Common myeloid progenitor, CD34-positive (primary cell): ENCODE measurements at regions not wholly inside any gene's neighbourhood (a gene's known extent, or its start where the extent isn't known, plus 50 kb on each side); places are given as distances from the start of the nearest gene placed in this dataset.

Experiments used
- CTCF ChIA-PET: fragments of 350-600 bp; sonication (Branson Sonifier 250); formaldehyde crosslinking; loops from one replicate; lab custom pipeline; 2021; ENCODE audit warnings: antibody characterized with exemption; lab: Charles Lee
- POLR2A ChIA-PET: fragments of 350-600 bp; sonication (Branson Sonifier 250); formaldehyde crosslinking; loops from one replicate; lab custom pipeline; 2021; ENCODE audit warnings: antibody characterized with exemption; lab: Charles Lee
- DNase-seq, 3 donors: peaks; one replicate each; pipeline versions ENCODE4 v3.0.0 to v3.0.0-alpha.2; 2013
- H3K27ac ChIP-seq, 2 experiments: 1 replicate in 1 of 2; 2 replicates in 1 of 2; pipeline ENCODE4 v1.7.0; 2013; ENCODE audit warnings: inconsistent platforms in 2 of 2, low read length in 2 of 2, mild to moderate bottlenecking in 2 of 2, low read depth in 1 of 2, moderate library complexity in 1 of 2; ENCODE audit not compliant: severe bottlenecking in 2 of 2, insufficient read depth in 1 of 2, poor library complexity in 1 of 2
- H3K27me3 ChIP-seq, 5 experiments: replicated peaks in 2 of 5; 1 replicate in 3 of 5; 2 replicates in 2 of 5; pipeline versions ENCODE4 v1.6.1 to v1.7.0; 2013; ENCODE audit warnings: low read length in 4 of 5, mild to moderate bottlenecking in 2 of 5, moderate library complexity in 2 of 5, inconsistent platforms in 1 of 5; ENCODE audit not compliant: insufficient read depth in 5 of 5, control insufficient read depth in 4 of 5
- H3K36me3 ChIP-seq, 4 experiments: 1 replicate in 2 of 4; 2 replicates in 2 of 4; pipeline versions ENCODE4 v1.6.1 to v1.7.0; 2013; ENCODE audit warnings: low read length in 3 of 4, control low read depth in 1 of 4, mild to moderate bottlenecking in 1 of 4; ENCODE audit not compliant: control insufficient read depth in 4 of 4, insufficient read depth in 4 of 4
- H3K4me1 ChIP-seq, 4 experiments: 1 replicate in 3 of 4; 2 replicates in 1 of 4; pipeline versions ENCODE4 v1.6.1 to v1.7.1; 2013; ENCODE audit warnings: low read length in 3 of 4, mild to moderate bottlenecking in 3 of 4, control low read depth in 1 of 4, inconsistent platforms in 1 of 4, moderate library complexity in 1 of 4; ENCODE audit not compliant: control insufficient read depth in 4 of 4, insufficient read depth in 4 of 4; ENCODE audit errors: control extremely low read depth in 1 of 4
- H3K4me3 ChIP-seq, 7 experiments: 1 replicate in 4 of 7; 2 replicates in 3 of 7; pipeline versions ENCODE4 v1.5.1 to v1.7.0; 2013; ENCODE audit warnings: mild to moderate bottlenecking in 7 of 7, low read length in 6 of 7, moderate library complexity in 6 of 7, inconsistent platforms in 2 of 7, low read depth in 2 of 7, control low read depth in 1 of 7; ENCODE audit not compliant: insufficient read depth in 4 of 7, control insufficient read depth in 1 of 7; ENCODE audit errors: extremely low read depth in 1 of 7
- H3K9me3 ChIP-seq, 5 experiments: 1 replicate in 4 of 5; 2 replicates in 1 of 5; pipeline versions ENCODE4 v1.6.1 to v1.7.1; 2013; ENCODE audit warnings: low read length in 4 of 5, mild to moderate bottlenecking in 2 of 5, inconsistent platforms in 1 of 5, low read depth in 1 of 5, moderate library complexity in 1 of 5; ENCODE audit not compliant: control insufficient read depth in 4 of 5, insufficient read depth in 2 of 5; ENCODE audit errors: control extremely low read depth in 1 of 5
- WGBS: methylation state at CpG from one replicate; pipeline ENCODE4 v1.1.5; 2013; ENCODE audit not compliant: insufficient coverage; 5-methylcytosine and 5-hydroxymethylcytosine counted together

GRCh38 chr4:59039046-59039445 is 1928.9 kb upstream of the IGFBP7 start:
- Histone ChIP-seq H3K27me3 (no peaks in the 10 kb centered on the region), H3K36me3 (no peaks in the 10 kb centered on the region), H3K4me3 (no peak overlapping the region), H3K27ac (no peak overlapping the region), H3K9me3 (no peaks in the 10 kb centered on the region), H3K4me1 (no peaks in the 10 kb centered on the region)
- ChIA-PET POLR2A (no interaction called here), CTCF (no interaction called here)
- no peak for DNase-seq
- 100% methylated on average over 3 of the region's 6 CpGs for WGBS

- Histone ChIP-seq H3K27ac (no peak overlapping the region), H3K36me3 (no peaks in the 10 kb centered on the region), H3K9me3 (no peaks in the 10 kb centered on the region), H3K4me1 (no peaks in the 10 kb centered on the region), H3K27me3 (no peaks in the 10 kb centered on the region), H3K4me3 (no peak overlapping the region)
- ChIA-PET POLR2A (no interaction called here), CTCF (no interaction called here)
- no peak for DNase-seq
- no CpG with 5 or more reads among the region's 5 CpGs for WGBS
Measured at GRCh38 chr4:59044286-59044900, 1934.2 kb upstream of the IGFBP7 start.

DNA sequence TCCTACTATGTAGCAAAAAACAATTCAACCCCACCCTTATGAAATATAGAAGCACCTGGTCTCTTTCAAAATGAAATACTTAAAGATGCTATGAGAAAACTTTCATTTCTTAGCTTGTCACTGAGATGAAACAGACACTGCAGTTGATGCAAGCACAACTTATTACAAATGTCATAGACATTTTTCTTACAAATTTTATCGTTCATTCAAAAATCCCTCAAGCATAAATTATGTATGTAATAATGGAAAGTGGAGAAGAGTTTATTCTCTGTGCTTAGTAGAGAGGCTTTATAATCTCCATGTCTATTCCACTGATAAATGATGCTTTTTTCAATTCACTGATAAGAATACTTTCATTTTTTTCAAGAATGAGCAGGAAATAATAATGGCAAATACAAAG is 1943.9 kb upstream of the IGFBP7 start:
- H3K27me3 ChIP-seq = no peaks in the 10 kb centered on the region
- ChIA-PET CTCF (no interaction called here), POLR2A (no interaction called here)
- no peaks in the 10 kb centered on the region for H3K4me1 ChIP-seq
- H3K27ac ChIP-seq = no peak overlapping the region
- H3K36me3 ChIP-seq = no peaks in the 10 kb centered on the region
- no peak for DNase-seq
- WGBS = no CpG with 5 or more reads among the region's 1 CpG
- no peak overlapping the region for H3K4me3 ChIP-seq
- H3K9me3 ChIP-seq = no peaks in the 10 kb centered on the region

DNA sequence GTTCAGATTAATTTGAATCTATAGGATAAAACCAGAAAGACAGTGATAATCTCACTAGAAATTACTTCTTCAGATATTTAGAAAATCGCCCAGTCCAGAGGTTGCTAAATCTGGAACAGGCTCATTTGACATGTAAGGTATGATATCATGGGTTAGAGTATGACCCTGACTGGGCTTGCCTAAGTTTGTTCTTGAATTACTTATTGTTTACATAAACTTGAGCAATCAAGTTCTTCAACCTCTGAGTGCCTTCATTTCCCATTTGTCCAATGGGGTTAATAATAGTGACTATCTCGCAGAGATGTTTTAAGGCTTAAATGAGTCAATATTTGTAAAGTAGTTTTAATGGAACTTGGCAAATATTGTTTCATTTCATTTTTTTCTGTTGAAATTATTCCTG is 1947.6 kb upstream of the IGFBP7 start:
- no CpG with 5 or more reads among the region's 2 CpGs for WGBS
- H3K4me3 ChIP-seq = no peak overlapping the region
- ChIA-PET CTCF (no interaction called here), POLR2A (no interaction called here)
- no peaks in the 10 kb centered on the region for H3K27me3 ChIP-seq
- H3K36me3 ChIP-seq = no peaks in the 10 kb centered on the region
- H3K27ac ChIP-seq = no peak overlapping the region
- H3K9me3 ChIP-seq = no peaks in the 10 kb centered on the region
- no peak for DNase-seq
- H3K4me1 ChIP-seq = no peaks in the 10 kb centered on the region

DNA sequence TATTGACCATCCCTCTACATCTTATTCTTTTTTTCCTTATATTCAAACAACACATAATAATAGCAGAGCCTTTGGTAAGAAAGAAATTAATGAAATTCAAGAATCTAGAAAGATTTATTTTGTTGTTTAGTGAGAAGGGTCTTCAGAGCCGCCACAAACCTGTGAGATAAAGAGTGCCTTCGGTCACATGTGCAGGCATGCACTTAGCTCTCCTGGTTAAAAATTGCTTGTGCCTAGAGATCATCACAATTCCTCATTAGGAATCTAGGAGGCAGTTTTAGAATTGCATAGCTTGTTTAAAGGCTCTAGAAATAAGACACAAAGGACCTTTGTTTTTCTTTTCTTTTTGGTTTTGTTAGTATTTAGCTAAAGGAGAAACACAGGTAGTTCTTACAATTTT is 1948.4 kb upstream of the IGFBP7 start:
- DNase-seq = no peak
- Histone ChIP-seq H3K9me3 (no peaks in the 10 kb centered on the region), H3K36me3 (no peaks in the 10 kb centered on the region), H3K4me3 (no peak overlapping the region), H3K27ac (no peak overlapping the region), H3K4me1 (no peaks in the 10 kb centered on the region), H3K27me3 (no peaks in the 10 kb centered on the region)
- CTCF ChIA-PET = no interaction called here
- 33% methylated on average over 2 of the region's 2 CpGs for whole genome bisulfite sequencing
- POLR2A ChIA-PET = no interaction called here

DNA sequence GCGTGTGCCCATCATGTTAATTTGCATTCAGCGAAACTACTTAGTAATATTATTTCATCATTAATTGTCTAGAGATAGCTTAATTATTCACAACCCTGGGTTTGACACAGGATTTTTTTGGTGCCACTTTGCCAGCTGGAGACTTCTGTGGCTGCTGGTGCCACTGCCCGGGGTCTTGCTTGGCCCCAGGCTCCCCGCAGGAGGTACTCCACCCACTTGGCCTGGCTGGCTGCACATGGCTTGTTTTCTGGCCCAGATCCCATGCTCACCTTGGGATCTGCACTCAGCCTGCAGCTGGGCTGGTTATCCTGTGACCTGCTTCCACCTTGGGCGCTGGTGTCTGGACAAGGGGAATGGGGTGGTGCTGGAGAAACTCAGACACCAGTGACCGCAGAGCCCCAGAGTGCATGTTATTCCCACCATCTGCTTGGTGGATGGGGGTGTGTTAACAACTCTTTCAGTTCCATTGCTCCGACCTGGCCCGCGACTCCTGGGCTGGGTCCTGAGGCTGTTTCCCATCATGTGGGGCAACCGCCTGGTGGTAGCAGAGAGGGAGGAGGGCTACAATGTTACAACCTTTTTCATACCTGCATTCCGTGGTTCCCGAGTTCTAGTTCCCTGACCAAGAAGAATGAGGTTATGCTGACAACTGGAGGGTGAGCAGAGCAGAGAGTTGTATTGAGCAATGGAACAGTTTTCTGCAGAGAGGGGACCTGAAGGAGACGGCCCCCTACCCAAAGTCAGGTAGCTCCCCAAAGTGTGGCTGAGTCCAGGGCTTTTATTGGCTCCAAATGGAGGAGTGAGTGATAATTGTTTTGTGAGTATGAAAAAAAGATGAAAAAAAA is 1950.0 kb upstream of the IGFBP7 start:
- Histone ChIP-seq H3K4me3 (no peak overlapping the region), H3K4me1 (no peaks in the 10 kb centered on the region), H3K27me3 (no peaks in the 10 kb centered on the region), H3K9me3 (no peaks in the 10 kb centered on the region), H3K36me3 (no peaks in the 10 kb centered on the region), H3K27ac (no peak overlapping the region)
- no peak for DNase-seq
- 91% methylated on average over 7 of the region's 13 CpGs for WGBS
- CTCF ChIA-PET = no interaction called here
- POLR2A ChIA-PET = no interaction called here

DNA sequence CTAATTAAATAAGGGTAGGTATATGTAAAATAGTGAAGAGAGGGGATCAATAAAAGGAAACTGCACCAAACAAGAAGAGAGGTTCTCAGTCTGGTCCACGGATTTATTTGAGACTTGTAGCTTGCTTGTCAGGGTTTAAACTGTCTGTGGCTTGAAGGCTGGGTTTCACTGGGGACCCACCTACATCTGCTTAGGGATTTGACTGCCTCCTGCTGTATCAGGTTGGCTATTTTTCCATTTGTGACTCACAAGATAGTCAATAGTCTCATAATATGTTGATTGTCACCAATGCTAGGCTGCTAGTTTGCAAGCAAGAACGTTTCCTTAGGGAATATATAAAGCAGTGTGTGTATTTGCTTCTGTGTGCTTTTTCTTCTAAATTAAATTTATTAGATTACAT is 1950.7 kb upstream of the IGFBP7 start:
- POLR2A ChIA-PET = no interaction called here
- CTCF ChIA-PET = no interaction called here
- Histone ChIP-seq H3K4me3 (no peak overlapping the region), H3K4me1 (no peaks in the 10 kb centered on the region), H3K27ac (no peak overlapping the region), H3K9me3 (no peaks in the 10 kb centered on the region), H3K36me3 (no peaks in the 10 kb centered on the region), H3K27me3 (no peaks in the 10 kb centered on the region)
- WGBS = 80% methylated on average over 1 of the region's 2 CpGs
- no peak for DNase-seq
